K562 (cell line): ENCODE measurements at regions not wholly inside any gene's neighbourhood (a gene's known extent, or its start where the extent isn't known, plus 50 kb on each side); places are given as distances from the start of the nearest gene placed in this dataset.

Source experiments
- ATAC-seq: fragments of 200-7000 bp; cut with Tn5 transposase; 3 replicates; pipeline ENCODE4 v1.9.1; 2020; ENCODE audit warnings: moderate library complexity
- BruUV-seq: library from RNA; stranded (reverse); fragments of 400-500 nt; replicated peaks from 2 replicates; lab custom pipeline; 2021; lab: Mats Ljungman, UMichigan
- CTCF ChIA-PET: fragments of 300-600 bp; formaldehyde crosslinking; extraction: SDS; loops from one replicate; lab custom pipeline; 2021; ENCODE audit warnings: low intra/inter-chr PET ratio; lab: Yijun Ruan, JAX
- POLR2A ChIA-PET: fragments of 300-600, 350-650 bp; sonication (Branson Sonifier 250); formaldehyde crosslinking; extraction: SDS; loops from one replicate; lab custom pipeline; 2021; ENCODE audit warnings: antibody characterized with exemption, inconsistent platforms; lab: Yijun Ruan, JAX
- DNase-seq, 4 experiments: peaks; one replicate each; pipeline versions ENCODE4 v3.0.0 to v3.0.0-alpha.2; 2011 to 2018; ENCODE audit warnings: low spot score in 3 of 4, mixed read lengths in 3 of 4; ENCODE audit errors: extremely low read depth in 1 of 4
- FAIRE-seq: peaks from 2 replicates; lab custom pipeline; 2011; peaks lifted over from hg19 to GRCh38; lab: Jason Lieb, UNC
- H2AFZ ChIP-seq: 2 replicates; pipeline ENCODE4 v1.6.0; 2011; ENCODE audit warnings: low read depth, low read length, control low read depth, inconsistent platforms
- H3K27ac ChIP-seq: fragments of 200-600 bp; 3 replicates; pipeline ENCODE4 v1.8.0; 2011; ENCODE audit warnings: low read depth, mild to moderate bottlenecking, control low read depth, inconsistent platforms, low read length, moderate library complexity, mixed read lengths; ENCODE audit errors: extremely low read depth
- H3K27me3 ChIP-seq, 2 experiments: fragments of 300-600 bp in 1 of 2; 2 replicates in 1 of 2; 3 replicates in 1 of 2; pipeline versions ENCODE4 v1.6.0 to v1.8.0; 2011; ENCODE audit warnings: inconsistent platforms in 2 of 2, low read length in 2 of 2, mild to moderate bottlenecking in 1 of 2, mixed read lengths in 1 of 2, moderate library complexity in 1 of 2; ENCODE audit not compliant: control insufficient read depth in 2 of 2, insufficient read depth in 2 of 2
- H3K36me3 ChIP-seq: fragments of 300-600 bp; 3 replicates; pipeline ENCODE4 v1.8.0; 2011; ENCODE audit warnings: mild to moderate bottlenecking, low read length, inconsistent platforms; ENCODE audit not compliant: control insufficient read depth, insufficient read depth
- H3K4me1 ChIP-seq, 2 experiments: fragments of 200-600 bp in 1 of 2; replicated peaks in 1 of 2; 2 replicates in 1 of 2; 3 replicates in 1 of 2; pipeline versions ENCODE4 v1.5.1 to v1.8.0; 2011; ENCODE audit warnings: inconsistent platforms in 2 of 2, low read length in 2 of 2, mild to moderate bottlenecking in 1 of 2, mixed read lengths in 1 of 2, moderate library complexity in 1 of 2; ENCODE audit not compliant: control insufficient read depth in 2 of 2, insufficient read depth in 2 of 2
- H3K4me2 ChIP-seq: 2 replicates; pipeline ENCODE4 v1.6.1; 2011; ENCODE audit warnings: low read length, control low read depth, inconsistent platforms, mixed read lengths; ENCODE audit not compliant: insufficient read depth
- H3K4me3 ChIP-seq: fragments of 200-600 bp; sonication (generic), shearing (Covaris generic); 2 replicates; pipeline ENCODE4 v1.5.1; 2016; ENCODE audit warnings: control low read depth, inconsistent platforms
- H3K79me2 ChIP-seq: fragments of 200-600 bp; 3 replicates; pipeline ENCODE4 v1.8.0; 2011; ENCODE audit warnings: low read length, inconsistent platforms; ENCODE audit not compliant: control insufficient read depth, insufficient read depth
- H3K9ac ChIP-seq, 2 experiments: 2 replicates each; pipeline versions ENCODE4 v1.6.0 to v1.6.1; 2011; ENCODE audit warnings: low read depth in 2 of 2, low read length in 2 of 2, control low read depth in 1 of 2, inconsistent platforms in 1 of 2, mild to moderate bottlenecking in 1 of 2, mixed read lengths in 1 of 2; ENCODE audit not compliant: insufficient read depth in 1 of 2
- H3K9me1 ChIP-seq: one replicate; pipeline ENCODE4 v1.6.0; 2011; ENCODE audit warnings: inconsistent platforms, mild to moderate bottlenecking, low read length, moderate library complexity; ENCODE audit not compliant: control insufficient read depth, insufficient read depth
- H3K9me3 ChIP-seq: replicated peaks from 2 replicates; pipeline ENCODE4 v1.5.1; 2011; ENCODE audit warnings: low read depth, low read length, inconsistent platforms; ENCODE audit not compliant: control insufficient read depth, insufficient read depth
- H4K20me1 ChIP-seq: replicated peaks from 2 replicates; pipeline ENCODE4 v1.6.1; 2011; ENCODE audit warnings: low read length, inconsistent platforms, mixed read lengths; ENCODE audit not compliant: control insufficient read depth, insufficient read depth
- DACH1 ChIP-seq: fragments of 450-650 bp; IDR thresholded peaks from 2 replicates; pipeline ENCODE4 v1.6.1; 2018; ENCODE audit not compliant: partially characterized antibody
- NFIC ChIP-seq: fragments of 450-650 bp; IDR thresholded peaks from 2 replicates; pipeline ENCODE4 v1.6.1; 2017; ENCODE audit warnings: mild to moderate bottlenecking, inconsistent platforms
- SMARCC2 ChIP-seq: fragments of 450-650 bp; IDR thresholded peaks from 2 replicates; pipeline ENCODE4 v1.6.1; 2017; ENCODE audit warnings: antibody characterized with exemption, moderate library complexity, mild to moderate bottlenecking, low read depth
- SRSF3 ChIP-seq: fragments of 200-400 bp; formaldehyde crosslinking; IDR thresholded peaks from 2 replicates; pipeline ENCODE4 v1.6.1; 2016; ENCODE audit warnings: mild to moderate bottlenecking, low read length, moderate library complexity; ENCODE audit not compliant: insufficient read depth
- ZFP36 ChIP-seq: fragments of 150-350 bp; IDR thresholded peaks from 2 replicates; pipeline ENCODE4 v1.6.1; 2018; ENCODE audit warnings: low read length, low read depth; ENCODE audit not compliant: partially characterized antibody
- WGBS: fragments of 100-300 bp; shearing (Covaris generic); methylation state at CpG from one replicate; pipeline ENCODE4 v1.1.6; 2016; ENCODE audit warnings: low coverage, mixed read lengths; ENCODE audit not compliant: insufficient coverage; ENCODE audit errors: missing lambda C conversion rate; 5-methylcytosine and 5-hydroxymethylcytosine counted together
- in situ Hi-C: fragments of 300-500 bp; cut with MboI; formaldehyde crosslinking; loops from 4 replicates; pipeline ENCODE4 v1.15.0; 2018; ENCODE audit warnings: inconsistent platforms, mixed read lengths
- intact Hi-C: fragments of 100-400 bp; cut with micrococcal nuclease; formaldehyde crosslinking; loops from 2 replicates; pipeline ENCODE4 v1.14.2; 2022

DNA sequence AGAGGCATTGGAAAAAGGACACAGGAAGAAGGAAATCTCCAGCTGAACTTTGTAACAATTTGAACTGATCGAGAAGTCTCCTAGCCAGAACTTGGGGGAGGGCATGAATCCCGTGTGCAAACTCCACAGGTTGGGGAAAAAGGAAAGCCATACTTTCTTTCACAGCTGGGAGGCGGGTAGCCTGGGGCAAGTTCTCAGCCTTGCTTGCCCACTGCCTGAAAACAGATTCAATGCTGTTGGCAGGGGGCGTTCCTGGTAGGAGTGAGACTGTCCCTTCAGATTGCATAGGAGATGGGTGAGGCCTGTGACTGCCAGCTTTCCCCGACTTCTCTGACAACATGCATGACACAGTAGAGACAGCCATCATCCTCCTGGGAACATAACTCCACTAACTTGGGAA is 289.1 kb upstream of the PHF14 start:
- Histone ChIP-seq H3K4me2 (no peak overlapping the region), H3K4me3 (no peak overlapping the region), H3K79me2 (peaks cover 91% of the 10 kb centered on the region), H4K20me1 (no peaks in the 10 kb centered on the region; the same call in 1 of the 2 replicates), H3K9me1 (no peaks in the 10 kb centered on the region), H3K36me3 (no peaks in the 10 kb centered on the region), H3K27ac (no peak overlapping the region), H3K4me1 (peaks cover 0 to 4% of the 10 kb centered on the region in 2 experiments; a peak in 3 of 5 replicates), H2AFZ (no peak overlapping the region), H3K9me3 (no peaks in the 10 kb centered on the region), H3K9ac (no peak overlapping the region), H3K27me3 (no peaks in the 10 kb centered on the region)
- CTCF ChIA-PET: no interaction called here
- 54% methylated on average over 5 of the region's 5 CpGs for WGBS
- intact Hi-C loops (no loop called here), in situ Hi-C loops (no loop called here)
- no peak for FAIRE-seq
- no peak; the same call in 2 of the 3 replicates for ATAC-seq
- no peak for DNase-seq
- TF ChIP-seq SMARCC2 (no peak), DACH1 (no peak), ZFP36 (peak; percentile 68)
- no TSS peak for BruUV-seq
- POLR2A ChIA-PET: interaction anchor here (1.0 kb wide), 1 partner anchor 24 kb away, joined by 3 read pairs; no protein-coding TSS in a partner anchor

DNA sequence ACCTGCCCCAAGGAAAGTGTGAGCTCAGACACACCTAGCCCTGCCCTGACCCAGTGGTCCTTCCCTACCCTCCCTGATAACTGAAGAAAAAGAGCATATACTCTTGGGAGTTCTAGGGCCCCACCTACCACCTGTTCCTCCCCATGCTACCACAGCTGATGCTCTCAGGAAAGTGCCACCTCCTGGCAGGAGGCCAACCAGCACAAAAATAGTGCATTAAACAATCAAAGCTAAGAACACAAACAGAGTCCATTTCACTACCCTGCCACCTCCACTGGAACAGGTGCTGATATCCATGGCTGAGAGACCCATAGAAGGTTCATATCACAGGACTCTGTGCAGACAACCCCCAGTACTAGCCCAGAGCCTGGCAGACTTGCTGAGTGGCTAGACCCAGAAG is 288.6 kb upstream of the PHF14 start:
- H3K9ac ChIP-seq: no peak overlapping the region; a peak in 1 of 4 replicates
- no peaks in the 10 kb centered on the region for H3K9me1 ChIP-seq
- no peak for FAIRE-seq
- no peaks in the 10 kb centered on the region for H3K27me3 ChIP-seq
- no peak overlapping the region for H2AFZ ChIP-seq
- no peaks in the 10 kb centered on the region for H3K9me3 ChIP-seq
- BruUV-seq: no TSS peak
- H3K4me1 ChIP-seq: peaks cover 0 to 4% of the 10 kb centered on the region in 2 experiments; a peak in 3 of 5 replicates
- intact Hi-C loops: no loop called here
- DNase-seq: no peak
- no peak overlapping the region for H3K4me2 ChIP-seq
- H3K79me2 ChIP-seq: peaks cover 95% of the 10 kb centered on the region
- H3K36me3 ChIP-seq: no peaks in the 10 kb centered on the region
- H3K27ac ChIP-seq: no peak overlapping the region
- peak; percentile 35; the same call in 1 of the 3 replicates for ATAC-seq
- in situ Hi-C loops: no loop called here
- POLR2A ChIA-PET: interaction anchor here (1.0 kb wide), 1 partner anchor 25 kb away, joined by 3 read pairs; no protein-coding TSS in a partner anchor
- H4K20me1 ChIP-seq: no peaks in the 10 kb centered on the region; the same call in 1 of the 2 replicates
- H3K4me3 ChIP-seq: no peak overlapping the region
- CTCF ChIA-PET: no interaction called here
- TF ChIP-seq SRSF3 (no peak), NFIC (peak; percentile 72)
